GM18508 (cell line): ENCODE measurements at regions not wholly inside any gene's neighbourhood (a gene's known extent, or its start where the extent isn't known, plus 50 kb on each side); places are given as distances from the start of the nearest gene placed in this dataset.

Source experiments
- ATAC-seq: cut with Tn5 transposase; IDR thresholded peaks from one replicate; pipeline ENCODE4 v1.9.1; 2021; ENCODE audit warnings: moderate number of reproducible peaks; ENCODE audit not compliant: insufficient read depth, unreplicated experiment

- ATAC-seq, result no peak
These were observed 568.0 kb downstream of the ANXA1 start for GRCh38 chr9:73719660-73720059.

- no peak for ATAC-seq
These were observed 568.9 kb downstream of the ANXA1 start for GRCh38 chr9:73720601-73721000.

GRCh38 chr9:73736270-73736669, 584.6 kb downstream of the ANXA1 start:
- no peak for ATAC-seq

GRCh38 chr9:73738741-73739530, 587.3 kb downstream of the ANXA1 start:
- no peak for ATAC-seq

GRCh38 chr9:73741316-73741715, 589.7 kb downstream of the ANXA1 start:
- no peak for ATAC-seq

- no peak for ATAC-seq
These were observed 590.7 kb downstream of the ANXA1 start for GRCh38 chr9:73742412-73742811.

GRCh38 chr9:73743826-73744225, 592.2 kb downstream of the ANXA1 start:
- ATAC-seq, result no peak

GRCh38 chr9:73745598-73745997, 593.9 kb downstream of the ANXA1 start:
- no peak for ATAC-seq

- no peak for ATAC-seq
These were observed 601.5 kb downstream of the ANXA1 start for GRCh38 chr9:73753171-73753570.

- ATAC-seq, result no peak
These were observed 610.2 kb downstream of the ANXA1 start for GRCh38 chr9:73761905-73762304.

- ATAC-seq, result no peak
These were observed 622.2 kb downstream of the ANXA1 start for GRCh38 chr9:73773896-73774295.

- ATAC-seq, result no peak
These were observed 624.1 kb downstream of the ANXA1 start for GRCh38 chr9:73775757-73776156.

- ATAC-seq, result no peak
These were observed 629.3 kb downstream of the ANXA1 start for GRCh38 chr9:73780916-73781315.

- ATAC-seq, result no peak
These were observed 630.5 kb downstream of the ANXA1 start for GRCh38 chr9:73782166-73782565.

GRCh38 chr9:73799446-73799845, 647.8 kb downstream of the ANXA1 start:
- ATAC-seq, result no peak

- no peak for ATAC-seq
These were observed 653.4 kb downstream of the ANXA1 start for GRCh38 chr9:73805111-73805510.

GRCh38 chr9:73805853-73806458, 654.3 kb downstream of the ANXA1 start:
- ATAC-seq, result no peak

- no peak for ATAC-seq
These were observed 655.2 kb downstream of the ANXA1 start for GRCh38 chr9:73806876-73807275.

GRCh38 chr9:73807952-73808351, 656.3 kb downstream of the ANXA1 start:
- ATAC-seq, result no peak

GRCh38 chr9:73810585-73811215, 659.0 kb downstream of the ANXA1 start:
- no peak for ATAC-seq

GRCh38 chr9:73813546-73813945, 661.9 kb downstream of the ANXA1 start:
- no peak for ATAC-seq

- ATAC-seq, result no peak
These were observed 665.2 kb downstream of the ANXA1 start for GRCh38 chr9:73816905-73817304.
